NCI-H2107 treated with DMSO at 0.1 percent for 48 hours (cell line): ENCODE measurements at regions not wholly inside any gene's neighbourhood (a gene's known extent, or its start where the extent isn't known, plus 50 kb on each side); places are given as distances from the start of the nearest gene placed in this dataset.
A peak's percentile ranks its signal among the peaks of the same experiment; 100 is the strongest.

Experiments used
- DNase-seq: peaks from one replicate; lab custom pipeline; 2025; ENCODE audit not compliant: unreplicated experiment; lab: John Stamatoyannopoulos, UW

DNA sequence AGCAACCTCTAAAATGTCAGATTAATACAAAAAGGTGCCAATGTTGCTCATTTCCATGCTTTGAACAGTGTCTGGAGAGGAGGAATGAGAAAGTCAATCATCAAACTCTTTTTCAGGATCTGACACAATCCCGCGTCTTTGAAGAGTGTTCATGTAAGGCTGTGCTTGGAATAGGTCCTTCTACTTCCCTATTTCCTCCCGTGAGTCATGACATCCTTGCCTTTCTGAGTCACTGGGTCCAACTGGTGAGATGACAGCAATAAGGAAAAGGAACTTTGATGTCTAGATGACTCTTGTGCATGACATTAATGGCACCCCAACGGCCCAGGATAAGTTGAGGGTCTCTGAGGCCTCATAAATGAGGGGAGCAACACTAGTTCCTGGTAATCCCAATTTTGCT is 109.0 kb upstream of the CELF4 start:
- DNase-seq: no peak

DNA sequence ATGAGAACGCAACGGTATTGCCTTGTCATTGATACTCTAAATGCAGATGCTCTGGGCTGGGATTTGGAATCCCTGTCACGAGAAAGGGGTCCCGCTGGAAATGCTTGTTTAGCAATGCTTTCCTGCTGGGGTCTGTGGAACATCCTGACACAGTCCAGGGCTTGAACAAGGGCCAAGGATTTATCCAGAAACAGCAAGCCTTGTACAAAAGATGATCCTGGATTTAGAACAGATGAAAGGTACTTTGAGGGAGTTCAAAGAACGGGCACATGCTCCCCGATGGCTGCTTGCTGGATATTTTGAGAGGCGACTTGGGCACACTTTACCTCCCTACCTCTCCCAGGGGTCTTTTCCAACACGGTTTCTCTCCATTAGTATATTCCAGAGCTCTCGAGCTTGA is 108.1 kb upstream of the CELF4 start:
- no peak for DNase-seq

DNA sequence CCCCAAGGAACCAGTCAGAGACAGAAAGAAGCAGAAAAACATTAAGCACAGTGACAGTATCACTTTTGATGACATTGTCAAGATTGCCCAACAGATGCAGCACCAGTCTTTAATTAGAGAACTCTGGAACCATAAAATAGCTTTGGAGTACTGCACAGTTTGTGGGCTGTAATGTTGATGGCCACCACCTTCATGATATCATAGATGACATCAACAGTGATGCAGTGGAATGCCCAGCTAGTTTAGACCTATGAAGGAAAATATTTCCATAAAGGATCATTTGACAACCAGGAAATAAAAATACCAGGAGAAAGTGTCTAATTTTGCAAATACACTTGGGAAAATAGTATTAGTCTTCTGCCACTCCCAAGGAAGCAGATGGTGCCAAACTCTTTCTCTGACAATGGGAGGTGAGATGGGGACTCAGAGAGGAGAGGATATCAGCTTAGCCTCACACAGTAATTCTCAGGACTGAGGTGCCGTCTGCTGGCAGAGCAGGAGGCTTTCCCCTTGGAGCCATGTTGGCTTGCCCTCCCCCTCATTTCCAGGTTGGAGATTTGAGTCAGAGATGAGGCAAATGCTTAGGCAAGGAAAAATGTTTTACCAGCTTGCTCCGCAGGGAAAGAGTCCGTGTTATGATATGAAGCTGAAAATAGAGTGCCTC is 107.5 kb upstream of the CELF4 start:
- no peak for DNase-seq

DNA sequence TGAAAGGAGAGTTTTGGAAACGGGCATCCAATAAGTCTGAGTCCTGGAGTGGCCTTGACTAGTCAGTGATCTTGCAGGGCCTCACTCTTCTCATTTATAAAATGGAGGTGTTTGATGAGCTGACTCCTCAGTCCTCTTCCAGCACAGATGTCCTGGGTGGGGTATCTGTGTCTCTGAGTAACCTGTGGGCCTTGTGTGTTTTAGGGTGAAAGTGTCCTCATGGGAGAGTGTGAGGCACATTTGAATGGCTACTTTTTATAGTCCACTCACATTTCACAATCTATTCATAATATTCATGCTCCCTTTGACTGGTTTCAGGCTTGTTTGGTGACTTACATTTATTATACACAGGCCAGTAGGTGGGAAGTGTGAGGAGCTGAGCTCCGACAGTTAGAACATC is 106.4 kb upstream of the CELF4 start:
- DNase-seq: no peak

DNA sequence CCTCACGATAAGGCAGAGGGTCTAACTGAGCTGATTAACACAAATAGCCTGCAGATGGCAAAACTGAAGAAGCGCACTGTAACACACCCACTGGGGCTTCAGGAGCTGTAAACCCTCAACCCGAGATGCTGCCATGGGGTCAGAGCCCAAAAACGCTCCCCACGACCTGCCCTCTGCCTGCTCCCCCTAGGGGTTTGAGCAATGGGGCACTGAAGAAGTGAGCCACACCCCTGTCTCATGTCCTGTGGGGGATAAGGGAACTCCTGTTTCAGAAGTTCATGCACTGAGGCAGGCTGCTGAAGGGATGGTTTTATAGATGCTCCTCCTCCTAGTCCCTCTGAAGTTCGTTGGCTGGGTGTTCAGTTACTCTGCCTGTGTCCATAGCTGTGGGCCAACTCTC is 105.9 kb upstream of the CELF4 start:
- no peak for DNase-seq

DNA sequence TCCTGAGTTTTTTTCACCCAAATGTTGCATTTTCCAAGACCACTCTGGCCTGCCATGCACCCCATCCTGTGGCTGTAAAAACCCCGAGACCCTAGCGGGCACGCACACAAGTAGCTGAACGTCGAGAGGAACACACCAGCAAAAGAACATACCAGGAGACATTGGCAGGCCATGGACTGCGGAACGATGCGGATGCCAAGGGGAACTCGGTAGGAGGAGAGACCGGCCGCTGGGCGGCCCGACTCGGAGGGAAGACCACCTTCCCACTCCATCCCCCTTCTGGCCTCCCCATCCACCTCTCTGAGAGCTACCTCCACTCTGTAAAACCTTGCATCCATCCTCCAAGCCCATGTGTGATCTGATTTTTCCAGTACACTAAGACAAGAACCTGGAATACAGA is 105.5 kb upstream of the CELF4 start:
- DNase-seq: no peak

DNA sequence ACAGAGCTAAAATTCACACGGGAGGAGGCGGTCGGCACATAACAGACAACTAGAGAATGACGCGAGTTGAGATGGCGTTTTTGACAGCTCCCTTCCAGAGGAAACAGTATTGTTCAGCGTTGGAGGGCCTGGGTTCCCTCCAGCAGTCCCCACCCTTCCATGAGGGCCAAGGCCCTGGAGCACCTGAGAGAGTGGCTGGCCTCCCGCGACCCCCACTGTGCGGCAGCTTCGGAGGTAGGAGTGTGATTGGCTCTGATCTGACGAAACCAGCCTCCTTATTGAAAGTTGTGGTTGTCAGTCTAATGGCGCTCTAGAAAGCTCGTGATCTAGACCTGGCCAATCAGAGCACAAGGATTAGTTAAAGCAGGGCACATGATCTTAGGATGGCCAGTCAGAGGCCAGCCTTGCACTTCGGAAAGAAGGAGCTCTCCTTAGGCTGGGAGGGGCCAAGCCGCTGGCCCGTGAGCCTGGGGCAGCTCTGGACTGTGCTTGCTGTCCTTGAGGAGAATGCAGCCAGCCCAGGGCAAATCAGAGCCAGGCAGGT is 104.5 kb upstream of the CELF4 start:
- peak; percentile 77 for DNase-seq

DNA sequence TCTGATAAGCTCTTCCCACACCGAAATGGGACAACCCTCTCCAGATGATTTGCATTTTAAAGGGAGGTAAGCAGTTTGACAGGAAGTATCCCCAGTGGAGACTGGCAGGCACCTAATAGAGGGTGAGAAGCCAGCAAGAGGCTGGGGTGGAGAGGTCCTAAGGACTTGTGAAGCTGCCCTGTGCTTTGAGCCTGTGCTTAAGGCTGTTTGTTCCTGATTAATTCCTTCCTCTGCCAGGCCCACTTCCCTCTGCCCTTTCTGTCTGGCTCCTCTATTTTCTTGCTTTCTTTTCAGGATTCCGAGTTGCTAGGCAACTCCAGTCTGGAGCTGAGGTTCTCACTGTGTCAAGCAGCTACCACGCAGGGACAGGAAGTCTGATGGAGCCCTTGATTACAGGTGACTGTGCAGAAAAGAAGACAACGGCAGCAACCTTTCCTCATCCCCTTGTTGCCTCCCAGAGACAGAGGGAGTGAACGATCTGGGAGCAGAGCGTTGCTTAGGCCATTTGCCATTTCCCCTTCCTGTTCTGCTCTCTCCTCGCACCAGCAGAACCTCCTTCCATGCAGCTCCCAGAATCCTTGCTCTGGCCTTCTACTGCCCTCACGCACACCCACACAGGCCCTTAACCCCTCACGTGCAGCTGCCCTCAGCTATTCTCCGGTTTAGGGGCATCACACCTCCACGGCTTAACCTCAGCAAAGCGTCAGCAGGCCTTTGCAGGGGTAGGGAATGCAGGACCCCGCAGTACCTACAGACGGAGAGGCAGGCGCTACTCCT is 103.6 kb upstream of the CELF4 start:
- peak; percentile 57 for DNase-seq

DNA sequence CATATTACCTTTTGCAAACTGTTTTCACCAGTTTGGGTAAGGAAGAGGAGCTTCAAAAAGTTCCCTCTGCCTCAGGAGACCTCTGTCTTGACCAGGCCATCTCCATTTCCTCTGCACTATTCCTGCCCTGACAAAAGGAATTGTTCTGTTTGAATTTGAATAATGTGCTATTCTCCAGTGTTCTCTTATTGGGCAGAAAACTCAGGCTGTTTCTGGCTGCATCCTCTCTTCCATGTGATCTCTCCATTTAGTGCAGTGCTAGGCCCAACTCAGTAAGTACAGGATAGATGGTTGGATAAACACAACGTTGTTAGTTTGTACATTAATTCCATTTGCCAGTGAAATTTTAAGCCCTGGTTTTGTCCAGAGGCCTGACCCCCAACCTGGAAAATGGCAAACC is 102.2 kb upstream of the CELF4 start:
- DNase-seq: no peak

DNA sequence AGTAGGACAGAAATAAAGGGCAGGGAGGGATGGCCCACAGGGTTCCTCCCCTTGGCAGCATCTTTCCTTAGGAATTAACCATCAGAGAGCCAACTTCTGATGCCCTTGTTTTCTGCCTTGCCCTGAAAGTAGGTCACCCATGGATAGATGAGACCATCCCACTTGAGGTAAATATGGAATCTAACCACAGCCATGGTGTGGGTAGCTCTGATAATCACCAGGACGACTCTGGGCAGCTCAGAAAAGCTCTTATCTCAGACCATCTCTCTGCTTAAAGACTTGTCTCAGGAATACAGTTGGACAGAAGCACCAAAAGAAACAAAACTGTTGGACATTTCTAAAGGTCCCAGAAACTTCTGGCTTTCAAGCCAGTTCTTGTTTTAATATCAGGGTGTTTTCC is 101.4 kb upstream of the CELF4 start:
- no peak for DNase-seq

DNA sequence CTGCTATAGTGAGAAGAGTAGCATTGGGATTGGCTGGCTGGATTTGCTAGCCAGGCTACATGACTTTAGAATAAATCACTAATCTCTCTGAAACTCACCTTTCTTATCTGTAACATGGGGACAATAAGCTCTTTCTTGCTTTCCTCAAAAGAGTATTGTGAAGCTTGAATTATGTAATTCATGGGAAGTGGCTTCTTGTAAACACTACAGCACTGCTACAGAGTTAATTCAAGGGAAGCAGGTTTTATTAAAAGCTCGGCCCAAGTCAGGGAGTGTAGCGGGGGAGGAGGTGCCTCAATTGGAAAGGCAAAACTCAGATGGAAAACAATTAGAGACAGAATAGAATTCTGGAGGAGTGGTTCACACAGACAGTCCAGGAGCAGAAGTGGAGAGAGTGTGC is 100.9 kb upstream of the CELF4 start:
- no peak for DNase-seq

DNA sequence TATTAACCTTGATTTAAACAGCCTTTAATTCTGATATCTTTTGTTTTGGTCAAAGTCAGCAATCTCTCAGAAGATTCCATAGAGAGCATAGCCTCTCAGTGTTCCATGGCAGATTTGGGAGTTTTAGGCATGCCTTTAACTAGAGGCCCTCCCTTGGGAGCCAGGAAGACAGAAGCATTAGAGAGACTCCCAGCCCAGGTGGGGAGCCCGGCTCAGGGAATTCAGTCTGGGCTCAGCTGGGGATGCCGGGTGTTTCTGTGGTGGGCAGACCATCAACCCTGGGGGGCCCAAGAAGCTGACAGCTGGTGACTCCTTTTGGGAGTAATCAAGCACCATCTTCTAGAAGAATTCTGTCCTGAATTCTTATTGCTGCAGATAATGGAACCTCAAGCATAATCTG is 99.7 kb upstream of the CELF4 start:
- no peak for DNase-seq

DNA sequence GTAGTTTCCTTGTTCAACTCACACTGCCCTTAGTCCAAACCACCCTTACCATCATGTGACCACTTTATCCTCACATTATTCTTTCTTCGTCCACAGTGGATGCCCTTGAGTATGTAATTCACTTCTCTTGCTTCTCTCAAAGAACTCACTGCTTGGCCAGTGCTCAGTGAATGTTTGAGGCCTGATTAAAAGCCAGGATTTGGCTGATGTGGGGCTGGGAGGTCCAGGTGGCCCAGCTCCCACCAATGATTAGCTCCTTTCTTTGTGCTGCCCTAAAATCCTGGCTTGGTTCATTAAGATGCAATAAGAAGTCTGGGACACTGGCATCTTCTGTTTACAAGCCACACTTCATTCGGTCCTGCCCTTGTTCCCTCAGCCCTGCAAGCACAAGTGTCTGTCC is 97.8 kb upstream of the CELF4 start:
- no peak for DNase-seq

DNA sequence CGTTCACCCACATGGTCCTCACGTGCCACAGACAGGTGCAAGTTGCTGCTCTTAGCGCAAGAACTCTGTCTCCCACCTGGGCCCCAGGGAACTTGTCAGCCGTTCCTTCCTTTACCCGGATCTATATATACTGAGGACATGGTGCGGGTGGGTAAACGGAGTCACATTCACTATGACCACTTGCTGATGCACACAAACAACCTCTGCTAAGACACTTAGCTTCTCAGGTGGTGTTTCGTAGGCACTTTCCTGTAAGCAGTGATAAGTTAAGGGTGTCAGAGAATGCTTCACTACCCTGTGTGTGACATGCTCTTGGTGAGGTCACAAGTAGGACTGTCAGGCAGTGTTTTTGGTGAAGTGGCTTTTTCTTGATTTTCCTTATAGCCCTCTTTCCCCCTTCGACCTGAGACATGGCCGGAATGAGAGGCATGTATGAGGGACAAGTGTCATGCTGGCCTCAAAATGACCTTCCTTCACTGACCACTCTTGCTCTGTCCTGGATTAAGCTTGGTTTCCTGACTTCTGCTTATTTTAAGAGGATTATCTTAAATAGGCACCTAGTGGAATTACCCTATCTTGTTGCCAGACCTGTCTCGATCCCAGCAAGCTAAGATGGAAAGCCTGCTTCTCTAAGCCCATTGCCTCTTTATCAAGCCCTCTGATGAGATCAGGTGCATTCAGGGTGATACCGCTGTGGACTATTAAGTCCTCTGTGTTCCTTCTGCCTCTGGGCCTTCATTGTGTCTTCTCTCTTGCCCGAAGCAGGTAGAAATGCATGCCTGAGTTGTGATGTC is 97.1 kb upstream of the CELF4 start:
- DNase-seq: no peak

DNA sequence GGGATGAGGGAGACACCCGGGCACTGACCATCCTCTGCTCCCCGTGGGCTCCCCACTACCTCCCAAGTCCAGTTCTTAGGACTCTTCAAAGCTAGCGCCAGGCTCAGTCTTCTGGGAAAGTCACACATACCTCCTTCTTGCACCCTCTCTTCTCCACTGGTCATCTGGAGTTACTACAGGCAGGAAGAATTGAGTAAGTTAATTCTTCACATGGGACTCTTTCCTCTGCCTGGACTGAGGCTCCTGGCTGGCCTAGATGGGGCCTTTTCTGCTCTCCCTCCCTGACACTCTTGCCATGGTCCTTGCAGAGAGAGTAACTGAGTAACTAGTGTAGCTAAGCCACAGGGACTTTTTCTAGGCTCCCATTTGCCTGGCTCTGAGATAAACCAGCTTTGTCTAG is 96.5 kb upstream of the CELF4 start:
- no peak for DNase-seq

DNA sequence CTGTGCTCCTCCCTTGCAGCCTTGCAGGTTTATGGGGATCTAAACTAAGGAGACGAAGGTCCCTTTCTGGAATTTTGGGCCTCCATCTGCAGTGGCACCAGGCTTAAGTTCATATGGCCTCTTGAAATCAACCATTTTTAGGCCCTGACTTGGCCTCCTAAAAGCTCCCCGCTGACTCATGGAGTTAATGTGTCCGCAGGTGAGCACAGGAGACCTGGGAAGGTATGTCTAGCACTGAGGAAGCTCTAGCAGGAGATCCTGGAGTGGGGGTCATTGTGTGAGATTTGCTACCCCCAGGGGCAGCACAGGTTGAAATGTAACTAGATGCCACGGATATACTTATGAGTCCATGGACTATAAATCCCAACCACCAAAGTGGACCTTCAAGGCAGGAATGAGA is 95.9 kb upstream of the CELF4 start:
- DNase-seq: no peak

DNA sequence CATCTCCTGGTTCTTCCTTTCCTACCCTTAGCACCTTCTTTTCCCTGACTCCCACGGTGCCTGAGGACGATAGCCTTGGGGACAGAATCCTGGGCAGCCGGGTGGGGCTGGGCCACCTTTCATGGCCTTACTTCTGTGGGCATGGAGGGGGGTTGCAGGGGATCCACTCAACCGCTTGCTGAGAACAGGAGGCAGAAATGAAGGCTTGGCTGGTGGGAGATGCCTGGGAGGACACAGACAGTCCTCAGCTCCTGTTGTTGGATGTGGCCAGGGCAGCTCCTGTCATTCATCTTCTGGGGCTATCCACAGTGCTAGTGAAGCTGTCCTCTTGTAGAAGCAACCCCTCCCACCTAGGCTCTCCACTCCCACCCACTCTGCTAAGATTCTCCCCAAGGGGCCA is 95.5 kb upstream of the CELF4 start:
- no peak for DNase-seq

DNA sequence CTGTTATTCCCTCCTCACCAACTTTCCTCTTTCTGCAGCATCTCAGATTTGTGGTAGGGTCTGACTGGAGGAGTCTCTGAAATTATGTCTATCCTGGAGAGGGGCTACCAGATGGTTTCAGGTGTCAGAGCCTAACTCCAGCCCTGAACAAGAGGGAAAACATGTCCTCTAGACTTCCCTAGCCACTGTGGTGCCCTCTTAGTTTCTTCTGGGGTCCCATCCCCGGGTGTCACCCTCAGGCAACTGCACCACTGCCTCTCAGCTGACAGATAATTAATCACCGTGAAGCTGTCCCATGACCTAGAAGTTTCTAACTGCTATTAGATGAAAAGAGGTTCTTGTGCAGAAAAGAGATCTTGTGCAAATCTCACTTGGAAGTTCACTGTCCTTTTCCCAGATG is 95.1 kb upstream of the CELF4 start:
- no peak for DNase-seq

DNA sequence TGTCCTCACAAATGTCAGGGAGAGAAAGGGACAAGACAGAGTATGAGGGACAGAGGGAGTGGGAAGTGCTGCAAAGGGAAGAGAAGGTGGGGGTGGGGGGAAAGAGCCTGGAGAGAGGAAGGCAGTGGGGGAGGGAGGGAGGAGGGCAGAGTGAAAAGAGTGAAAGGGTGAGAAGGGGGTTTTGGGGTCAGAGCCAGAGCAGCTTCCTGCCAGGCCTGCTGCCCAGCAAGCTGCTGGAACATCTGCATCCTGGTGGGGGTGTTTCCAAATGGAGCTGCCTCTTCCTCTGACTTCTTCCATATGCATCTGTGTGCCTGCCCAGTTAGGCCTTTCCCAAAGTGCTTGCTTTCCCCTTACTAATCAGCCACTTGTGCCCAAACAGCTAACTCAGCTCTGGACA is 94.3 kb upstream of the CELF4 start:
- DNase-seq: no peak

DNA sequence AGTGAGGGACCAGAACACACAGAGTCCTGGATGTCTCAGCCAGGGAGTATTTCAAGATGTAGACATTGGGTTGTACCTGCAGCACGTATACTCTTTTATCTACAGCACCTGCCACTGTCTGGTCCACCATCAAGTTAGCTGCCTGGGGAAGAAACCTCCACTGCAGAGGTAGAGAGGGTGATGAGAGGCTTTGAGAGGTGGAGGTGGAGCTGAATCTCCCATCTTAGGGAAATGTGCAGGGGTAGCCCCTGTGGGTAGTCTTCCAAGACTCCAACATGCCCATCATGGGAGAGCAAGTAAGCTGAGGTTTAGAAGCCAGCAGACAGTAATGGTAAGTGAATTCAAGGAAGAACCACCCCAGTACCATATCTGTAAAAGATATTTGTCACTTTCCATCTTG is 93.3 kb upstream of the CELF4 start:
- DNase-seq: no peak

DNA sequence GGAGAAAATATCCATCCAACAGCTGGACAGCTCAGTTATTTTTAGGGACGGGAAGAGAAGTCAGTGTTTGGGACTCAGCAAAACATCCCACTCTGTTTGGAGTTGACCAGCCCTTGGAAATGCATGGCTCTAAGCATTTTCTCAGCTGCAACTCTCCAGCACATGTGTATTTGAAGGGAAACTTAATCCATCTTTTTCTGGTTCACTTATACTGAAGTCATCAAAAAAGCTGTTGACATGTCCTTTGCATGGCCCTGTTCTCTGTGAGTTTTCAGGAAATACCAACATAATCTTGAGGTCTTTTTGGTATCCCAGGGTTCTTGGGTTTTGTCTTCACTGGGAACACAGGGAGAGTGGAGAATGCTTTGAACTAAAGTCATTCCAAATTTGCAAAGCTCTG is 91.9 kb upstream of the CELF4 start:
- DNase-seq: no peak
